ENCODE measurements at regions not wholly inside any gene's neighbourhood (a gene's known extent, or its start where the extent isn't known, plus 50 kb on each side); places are given as distances from the start of the nearest gene placed in this dataset.

- H3K27ac ChIP-seq: no peak overlapping the region
- no peak for TF ChIP-seq CTCF (IDR thresholded peaks at IDR 0.05)
- TF ChIP-seq ZFX (IDR thresholded peaks at IDR 0.05; ENCODE audit: borderline replicate concordance): no peak
Measured at GRCh38 chr10:123526356-123527064, 139.6 kb upstream of the GPR26 start.

GRCh38 chr10:123527151-123527550 lies 139.0 kb upstream of the GPR26 start:
- H3K27ac ChIP-seq: no peak overlapping the region
- TF ChIP-seq CTCF (IDR thresholded peaks at IDR 0.05): no peak
- TF ChIP-seq ZFX (IDR thresholded peaks at IDR 0.05; ENCODE audit: borderline replicate concordance): no peak

- TF ChIP-seq CTCF (IDR thresholded peaks at IDR 0.05) (no peak), ZFX (IDR thresholded peaks at IDR 0.05; ENCODE audit: borderline replicate concordance) (no peak)
- no peak overlapping the region for H3K27ac ChIP-seq
Measured at GRCh38 chr10:123529146-123529760, 136.9 kb upstream of the GPR26 start.

GRCh38 chr10:123530166-123530870 lies 135.8 kb upstream of the GPR26 start:
- H3K27ac ChIP-seq: no peak overlapping the region

GRCh38 chr10:123535386-123535785 lies 130.8 kb upstream of the GPR26 start:
- H3K27ac ChIP-seq: no peak overlapping the region
- TF ChIP-seq CTCF (IDR thresholded peaks at IDR 0.05) (no peak), ZFX (IDR thresholded peaks at IDR 0.05; ENCODE audit: borderline replicate concordance) (no peak)

More at GRCh38 chr10:123530166-123530870, 135.8 kb upstream of the GPR26 start:
- TF ChIP-seq CTCF (IDR thresholded peaks at IDR 0.05): no peak
- no peak for TF ChIP-seq ZFX (IDR thresholded peaks at IDR 0.05; ENCODE audit: borderline replicate concordance)

- no peak for TF ChIP-seq CTCF (IDR thresholded peaks at IDR 0.05)
- no peak for TF ChIP-seq ZFX (IDR thresholded peaks at IDR 0.05; ENCODE audit: borderline replicate concordance)
- H3K27ac ChIP-seq: no peak overlapping the region
Measured at GRCh38 chr10:123536176-123536845, 129.8 kb upstream of the GPR26 start.
